ENCODE measurements at regions not wholly inside any gene's neighbourhood (a gene's known extent, or its start where the extent isn't known, plus 50 kb on each side); places are given as distances from the start of the nearest gene placed in this dataset.

DNA sequence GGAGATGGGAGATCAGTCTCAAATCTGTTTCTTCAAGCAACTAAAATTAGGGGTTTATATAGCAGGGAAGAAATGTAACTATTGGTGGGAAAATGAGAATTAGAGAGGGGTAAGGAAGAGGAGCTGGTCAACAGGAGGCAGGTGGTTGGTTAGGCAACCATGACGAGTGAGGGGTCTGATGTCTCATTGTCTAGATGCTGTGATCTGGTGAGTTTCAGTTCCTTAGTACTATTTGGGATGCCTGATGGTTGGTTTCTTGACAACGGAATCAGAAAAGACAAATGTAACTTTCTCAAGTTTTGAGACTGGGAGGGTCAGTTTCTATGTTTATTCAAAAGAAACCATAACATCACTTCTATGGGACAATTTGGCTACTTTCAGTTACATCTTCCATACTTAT is 415.3 kb upstream of the C16orf82 start:
- TF ChIP-seq, protein P1, sequence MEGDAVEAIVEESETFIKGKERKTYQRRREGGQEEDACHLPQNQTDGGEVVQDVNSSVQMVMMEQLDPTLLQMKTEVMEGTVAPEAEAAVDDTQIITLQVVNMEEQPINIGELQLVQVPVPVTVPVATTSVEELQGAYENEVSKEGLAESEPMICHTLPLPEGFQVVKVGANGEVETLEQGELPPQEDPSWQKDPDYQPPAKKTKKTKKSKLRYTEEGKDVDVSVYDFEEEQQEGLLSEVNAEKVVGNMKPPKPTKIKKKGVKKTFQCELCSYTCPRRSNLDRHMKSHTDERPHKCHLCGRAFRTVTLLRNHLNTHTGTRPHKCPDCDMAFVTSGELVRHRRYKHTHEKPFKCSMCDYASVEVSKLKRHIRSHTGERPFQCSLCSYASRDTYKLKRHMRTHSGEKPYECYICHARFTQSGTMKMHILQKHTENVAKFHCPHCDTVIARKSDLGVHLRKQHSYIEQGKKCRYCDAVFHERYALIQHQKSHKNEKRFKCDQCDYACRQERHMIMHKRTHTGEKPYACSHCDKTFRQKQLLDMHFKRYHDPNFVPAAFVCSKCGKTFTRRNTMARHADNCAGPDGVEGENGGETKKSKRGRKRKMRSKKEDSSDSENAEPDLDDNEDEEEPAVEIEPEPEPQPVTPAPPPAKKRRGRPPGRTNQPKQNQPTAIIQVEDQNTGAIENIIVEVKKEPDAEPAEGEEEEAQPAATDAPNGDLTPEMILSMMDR (IDR thresholded peaks at IDR 0.05 in 2 of 3, conservative IDR thresholded peaks at IDR 0.05 in 1 of 3; ENCODE audit: control insufficient read depth in 2 of 3, extremely low read depth in 1 of 3, insufficient read depth in 1 of 3, low read depth in 3 of 3, low read length in 3 of 3), result no peak
- TF ChIP-seq EZH2 (IDR thresholded peaks at IDR 0.05; ENCODE audit: borderline replicate concordance, control insufficient read depth, low read depth, low read length) (no peak), KDM1A (IDR thresholded peaks at IDR 0.05; ENCODE audit: borderline replicate concordance) (no peak), NFIC (IDR thresholded peaks at IDR 0.05; ENCODE audit: low read depth, low read length) (no peak), POLR2AphosphoS5 (IDR thresholded peaks at IDR 0.05; ENCODE audit: low read length) (no peak), GABPA (IDR thresholded peaks at IDR 0.05; ENCODE audit: low read depth) (no peak), SRF (IDR thresholded peaks at IDR 0.05; ENCODE audit: low read depth in 2 of 2, low read length in 2 of 2) (no peak), POLR2A (IDR thresholded peaks at IDR 0.05; ENCODE audit: low read depth, low read length) (no peak), CHD4 (IDR thresholded peaks at IDR 0.05) (no peak), SPI1 (IDR thresholded peaks at IDR 0.05; ENCODE audit: borderline replicate concordance, insufficient read depth, low read depth, low read length) (peak; percentile 32; the same call in 1 of the 2 replicates), CBFB (IDR thresholded peaks at IDR 0.05; ENCODE audit: low read depth) (no peak)
- TF ChIP-seq, protein P2, sequence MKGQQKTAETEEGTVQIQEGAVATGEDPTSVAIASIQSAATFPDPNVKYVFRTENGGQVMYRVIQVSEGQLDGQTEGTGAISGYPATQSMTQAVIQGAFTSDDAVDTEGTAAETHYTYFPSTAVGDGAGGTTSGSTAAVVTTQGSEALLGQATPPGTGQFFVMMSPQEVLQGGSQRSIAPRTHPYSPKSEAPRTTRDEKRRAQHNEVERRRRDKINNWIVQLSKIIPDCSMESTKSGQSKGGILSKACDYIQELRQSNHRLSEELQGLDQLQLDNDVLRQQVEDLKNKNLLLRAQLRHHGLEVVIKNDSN (IDR thresholded peaks at IDR 0.05; ENCODE audit: borderline replicate concordance, extremely low read length, insufficient read depth, low read depth, low read length), result no peak
- TF ChIP-seq, protein P3, sequence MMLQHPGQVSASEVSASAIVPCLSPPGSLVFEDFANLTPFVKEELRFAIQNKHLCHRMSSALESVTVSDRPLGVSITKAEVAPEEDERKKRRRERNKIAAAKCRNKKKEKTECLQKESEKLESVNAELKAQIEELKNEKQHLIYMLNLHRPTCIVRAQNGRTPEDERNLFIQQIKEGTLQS (IDR thresholded peaks at IDR 0.05; ENCODE audit: borderline replicate concordance, extremely low read depth, low read depth, low read length), result no peak

Data from GM12878 (cell line).